AG08395 (cell line): ENCODE measurements at regions not wholly inside any gene's neighbourhood (a gene's known extent, or its start where the extent isn't known, plus 50 kb on each side); places are given as distances from the start of the nearest gene placed in this dataset.
"Not testable (repeated sequence)": the region's sequence is repeated elsewhere in the genome, so short reads cannot be mapped to it uniquely, and the experiment has no call there.

Experiments
- DNase-seq: peaks from one replicate; pipeline ENCODE4 v3.0.0; 2012; ENCODE audit warnings: mixed read lengths, low spot score

DNA sequence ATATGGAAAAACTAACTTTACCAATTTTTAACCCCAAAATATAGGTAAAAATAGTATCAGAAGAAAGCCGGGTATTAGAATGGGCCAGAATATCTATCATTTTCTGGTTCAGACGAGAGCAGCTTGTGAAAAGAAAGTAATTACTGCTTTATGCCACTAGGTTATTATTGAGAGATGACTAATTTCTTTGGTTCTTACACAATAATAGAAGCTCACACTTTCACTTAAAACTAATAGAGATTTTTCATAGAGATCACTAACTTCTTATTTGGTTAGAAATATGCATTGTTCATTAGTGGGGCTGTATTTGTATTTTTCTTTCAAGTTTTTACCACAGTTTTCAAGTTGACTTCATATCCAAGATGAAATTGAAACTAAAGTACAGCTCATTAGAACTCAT lies 1241.2 kb upstream of the FLRT2 start:
- DNase-seq = no peak

DNA sequence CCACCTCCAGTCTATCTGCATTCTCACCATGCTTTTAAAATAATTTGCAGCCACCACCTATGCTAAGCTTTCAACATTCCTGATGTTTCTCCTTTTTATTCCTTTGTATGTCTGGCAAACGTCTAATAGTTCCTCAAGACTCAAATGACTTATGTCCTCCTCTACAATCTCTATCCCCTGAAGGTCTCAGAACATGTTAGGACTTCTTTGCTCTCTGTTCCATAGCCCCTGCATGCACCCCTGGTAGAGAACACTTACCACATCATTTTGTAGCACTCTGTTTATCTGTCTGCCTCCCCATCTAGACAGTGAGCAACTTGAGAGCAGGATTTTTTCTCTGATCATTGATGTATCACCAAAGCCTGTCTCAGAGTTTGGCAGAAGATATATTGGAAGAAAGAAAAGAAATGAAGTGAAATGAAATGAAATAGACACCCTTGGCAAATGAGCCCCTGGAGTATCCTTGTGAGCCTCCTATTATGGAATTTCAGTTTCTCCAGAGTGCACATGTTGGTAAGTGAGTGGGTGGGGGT lies 1231.2 kb upstream of the FLRT2 start:
- no peak for DNase-seq

DNA sequence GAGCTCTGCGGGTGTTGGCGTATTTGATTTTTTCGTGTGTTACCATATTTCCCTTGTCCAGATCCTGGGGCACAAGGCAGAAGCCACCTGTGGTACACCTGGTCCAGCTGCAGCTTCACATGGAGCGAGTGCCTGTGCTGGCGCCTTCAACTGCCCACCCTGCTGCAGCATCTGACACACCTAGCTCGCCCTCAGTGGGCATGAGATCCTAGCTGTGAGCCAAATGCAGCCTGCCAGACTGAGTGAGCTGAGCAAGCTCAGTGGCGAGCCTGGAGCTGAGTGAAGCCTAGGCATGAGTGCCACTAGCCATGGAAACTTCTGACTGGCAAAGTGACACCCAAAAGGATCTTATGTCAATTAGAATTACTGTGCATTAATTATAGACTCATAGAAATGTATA lies 1226.8 kb upstream of the FLRT2 start:
- DNase-seq = no peak

DNA sequence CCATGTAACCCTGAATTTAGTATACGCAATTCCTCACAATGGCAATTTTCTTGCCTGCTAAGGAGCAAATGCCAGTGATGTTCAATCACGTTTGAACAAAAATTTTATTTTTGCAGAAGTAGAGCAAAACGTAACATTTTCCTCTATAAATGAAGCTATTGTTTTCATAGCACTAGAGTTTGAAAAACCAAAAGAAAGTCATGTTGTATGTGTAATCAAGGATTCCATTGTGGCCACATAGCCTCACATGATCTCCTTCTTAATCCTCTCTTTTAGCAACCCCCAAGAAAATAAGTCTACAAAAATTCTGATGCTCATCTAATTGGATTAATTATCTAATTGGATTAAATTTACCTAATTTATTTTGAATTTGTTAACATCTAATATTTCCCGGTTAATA lies 1217.4 kb upstream of the FLRT2 start:
- DNase-seq = no peak

DNA sequence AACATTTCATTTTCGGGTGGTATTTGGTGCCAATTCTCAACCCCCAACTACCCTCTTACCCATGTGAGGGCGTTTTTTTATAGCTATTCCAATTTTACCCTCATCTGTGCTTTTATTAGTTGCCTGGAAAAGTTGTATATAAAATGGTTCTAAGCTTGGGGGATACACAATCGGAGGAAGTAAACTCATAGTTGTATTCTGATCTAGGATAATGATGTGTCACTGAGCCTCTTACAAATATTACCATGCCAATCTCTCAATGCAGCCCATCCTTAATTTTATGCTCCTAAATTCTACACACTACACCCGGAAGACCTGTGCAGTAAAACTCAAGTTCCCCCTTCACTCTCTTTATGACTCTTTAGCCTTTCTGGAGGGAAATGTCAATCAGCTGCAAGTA lies 1206.5 kb upstream of the FLRT2 start:
- no peak for DNase-seq

DNA sequence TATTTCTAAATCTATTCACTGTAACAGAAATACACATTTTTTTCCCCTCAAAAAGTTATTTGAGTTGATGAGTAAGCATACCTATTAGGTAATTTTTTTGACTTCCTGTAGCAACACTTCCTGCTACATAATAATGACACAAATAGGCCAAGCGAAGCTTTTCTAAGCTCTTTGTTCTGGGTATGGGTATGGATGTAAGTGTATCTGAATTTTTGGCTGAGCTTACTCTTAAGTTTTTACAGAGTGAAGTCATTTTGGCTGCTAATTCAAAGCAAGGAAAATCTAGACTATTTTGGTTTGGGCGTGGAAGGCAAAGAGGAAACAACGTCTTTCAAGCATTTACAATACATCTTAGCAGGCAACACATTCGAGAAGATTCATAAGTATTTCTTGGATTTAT lies 1206.0 kb upstream of the FLRT2 start:
- no peak for DNase-seq

DNA sequence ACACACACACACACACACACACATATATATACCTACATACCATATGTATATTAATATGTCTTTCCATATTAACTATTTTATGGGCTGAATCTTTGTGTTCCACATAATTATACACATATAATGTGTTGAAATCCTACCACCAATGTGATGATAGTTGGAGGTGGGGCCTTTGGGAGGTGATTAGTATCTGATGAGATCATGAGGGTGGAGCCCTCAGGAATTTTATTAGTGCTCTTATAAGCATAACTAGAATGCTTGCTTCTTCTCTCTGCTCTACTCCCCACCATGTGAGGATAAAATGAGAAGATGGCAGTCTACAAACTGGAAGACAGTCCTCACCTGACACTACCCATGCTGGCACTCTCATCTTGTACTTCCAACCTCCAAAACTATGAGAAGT lies 1193.5 kb upstream of the FLRT2 start:
- no peak for DNase-seq

DNA sequence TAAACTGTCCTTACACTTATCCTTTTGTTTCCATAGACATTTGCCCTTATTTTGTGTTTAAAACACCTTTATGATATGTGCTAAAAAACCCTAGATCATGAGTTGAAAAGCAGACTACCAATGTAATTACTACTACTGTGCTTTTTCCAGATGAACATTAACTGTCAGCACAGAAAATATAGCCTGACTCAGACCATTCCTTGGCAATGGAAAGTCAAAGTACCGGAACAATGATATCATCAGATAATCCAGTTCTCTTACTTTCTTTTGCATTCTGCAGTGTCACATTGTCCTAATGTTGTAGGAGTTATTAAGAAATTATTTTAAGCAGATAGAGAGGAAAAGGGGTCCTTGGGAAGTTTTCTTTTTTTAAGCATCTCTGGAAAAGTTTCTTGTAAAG lies 1189.0 kb upstream of the FLRT2 start:
- peak; percentile 12 for DNase-seq

DNA sequence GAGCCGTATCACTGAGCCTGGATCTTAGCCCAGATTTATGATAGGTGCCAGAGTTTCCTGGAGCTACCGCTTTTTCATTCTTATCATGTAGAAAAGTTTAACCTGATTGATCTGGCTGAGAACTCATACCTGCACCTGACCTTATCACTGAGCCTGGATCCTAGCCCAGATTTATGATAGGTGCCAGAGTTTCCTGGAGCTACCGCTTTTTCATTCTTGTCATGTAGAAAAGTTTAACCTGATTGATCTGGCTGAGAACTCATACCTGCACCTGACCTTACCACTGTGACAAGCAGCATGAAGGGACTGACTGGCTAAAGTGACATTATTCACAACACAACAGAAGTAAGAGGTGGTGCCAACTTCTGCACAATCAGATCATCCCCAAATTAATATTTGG lies 1188.1 kb upstream of the FLRT2 start:
- not testable (repeated sequence) for DNase-seq

DNA sequence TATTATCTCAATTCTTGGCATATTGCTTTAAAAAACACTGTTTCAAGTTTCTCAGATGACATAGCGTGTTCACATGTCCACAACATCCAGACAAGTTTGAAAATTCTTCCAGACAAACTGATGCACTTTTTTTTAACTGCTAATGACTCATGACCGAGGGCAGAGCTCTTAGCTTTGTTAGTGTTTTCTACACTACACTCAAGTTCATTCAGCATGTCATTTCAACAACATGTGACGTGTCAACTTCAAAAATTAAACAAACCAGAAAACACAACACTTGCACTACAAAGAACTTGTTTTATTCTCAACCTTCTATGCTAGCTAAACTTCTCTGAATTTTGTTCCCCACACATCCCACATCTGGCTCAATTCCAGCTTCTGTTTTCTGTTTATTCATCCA lies 1186.3 kb upstream of the FLRT2 start:
- peak; percentile 2 for DNase-seq

DNA sequence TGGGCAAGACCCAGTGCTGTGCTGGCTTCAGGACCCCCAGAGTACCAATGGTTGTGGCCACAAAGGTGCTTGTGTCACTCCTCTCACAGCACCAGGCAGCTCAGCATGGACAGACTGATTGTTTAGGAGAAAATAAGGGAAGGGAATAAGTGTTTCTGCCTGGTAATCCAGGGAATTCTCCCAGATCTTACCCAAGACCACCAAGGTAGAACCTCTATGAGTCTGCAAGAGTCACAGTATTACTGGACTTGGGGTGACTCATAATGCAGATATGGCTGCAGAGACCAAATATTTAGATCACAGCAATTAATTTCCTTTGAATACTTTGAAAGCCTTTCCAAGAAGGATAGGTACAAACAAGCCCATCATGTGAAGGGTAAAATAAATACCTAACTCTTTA lies 1178.3 kb upstream of the FLRT2 start:
- no peak for DNase-seq

DNA sequence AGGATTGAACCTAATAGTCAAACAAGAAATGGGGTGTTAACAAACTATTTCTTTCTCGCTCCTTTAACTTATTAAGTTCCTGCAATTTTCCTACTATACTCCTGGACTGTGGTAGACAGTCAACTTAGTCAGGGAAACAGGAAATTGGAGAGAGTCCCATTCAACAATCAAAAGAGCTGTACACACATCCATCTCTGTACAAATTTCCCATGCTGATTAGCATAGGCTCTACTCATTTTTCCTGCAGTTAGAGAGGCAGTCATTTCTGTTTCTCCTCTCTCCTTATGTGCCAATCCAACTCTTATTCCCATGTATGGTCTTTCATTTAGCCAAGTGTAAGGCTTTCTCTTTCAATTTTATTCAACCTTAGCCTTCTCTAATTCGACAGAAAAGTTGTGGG lies 1168.5 kb upstream of the FLRT2 start:
- DNase-seq = no peak

DNA sequence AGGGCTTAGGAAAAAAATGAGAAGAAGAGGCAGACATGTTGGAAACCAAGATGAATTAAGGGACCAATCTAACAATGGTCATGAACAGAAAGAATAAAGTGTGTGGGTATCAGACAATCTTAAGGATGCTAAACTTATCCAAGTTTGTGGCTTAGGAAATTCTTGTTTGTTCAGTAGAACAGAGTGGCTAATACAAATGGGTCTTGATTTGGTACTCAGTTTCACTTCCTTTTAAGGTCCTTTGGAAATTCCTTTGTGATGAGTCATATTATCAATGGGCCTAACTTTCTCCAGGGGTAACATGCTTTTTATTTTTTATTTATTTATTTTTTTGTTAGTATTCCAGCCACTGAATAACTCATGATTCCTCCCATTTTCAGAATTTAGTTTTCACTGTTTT lies 1154.7 kb upstream of the FLRT2 start:
- no peak for DNase-seq

DNA sequence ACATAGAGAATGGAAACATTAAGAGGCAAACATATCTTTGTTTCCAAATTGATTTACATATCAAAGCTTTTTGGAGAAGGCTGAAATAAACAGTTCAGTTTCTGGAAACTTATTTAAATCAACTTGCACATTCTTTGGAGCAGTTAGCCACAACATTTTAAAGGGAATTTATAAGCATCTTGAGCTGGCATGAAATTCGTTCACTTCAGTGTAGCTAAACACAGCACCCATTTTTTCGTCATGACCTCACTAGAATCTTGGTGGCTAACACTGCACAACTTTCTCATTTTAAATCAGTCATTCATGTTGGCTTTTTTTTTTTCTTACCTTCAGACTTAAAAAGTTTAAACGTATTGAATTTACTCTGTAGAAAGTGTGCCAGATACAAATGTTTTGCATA lies 1139.9 kb upstream of the FLRT2 start:
- DNase-seq = no peak

DNA sequence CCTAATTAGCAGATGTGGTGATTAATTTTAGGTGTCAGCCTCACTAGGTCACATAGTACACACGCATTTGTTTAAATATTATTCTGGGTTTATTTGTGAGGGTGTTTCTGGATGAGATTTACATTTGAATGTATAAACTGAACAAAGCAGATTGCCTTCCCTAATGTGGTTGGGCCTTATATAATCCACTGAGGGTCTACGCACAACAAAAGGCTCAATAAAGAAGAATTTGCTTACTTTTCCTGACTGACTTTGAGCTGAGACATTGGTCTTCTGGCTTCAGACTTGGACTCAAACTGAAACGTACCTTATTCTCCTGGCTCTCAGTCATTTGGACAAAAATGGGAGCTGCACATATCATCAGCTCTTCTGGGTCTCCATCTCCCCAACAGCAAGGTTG lies 1132.3 kb upstream of the FLRT2 start:
- DNase-seq = no peak

DNA sequence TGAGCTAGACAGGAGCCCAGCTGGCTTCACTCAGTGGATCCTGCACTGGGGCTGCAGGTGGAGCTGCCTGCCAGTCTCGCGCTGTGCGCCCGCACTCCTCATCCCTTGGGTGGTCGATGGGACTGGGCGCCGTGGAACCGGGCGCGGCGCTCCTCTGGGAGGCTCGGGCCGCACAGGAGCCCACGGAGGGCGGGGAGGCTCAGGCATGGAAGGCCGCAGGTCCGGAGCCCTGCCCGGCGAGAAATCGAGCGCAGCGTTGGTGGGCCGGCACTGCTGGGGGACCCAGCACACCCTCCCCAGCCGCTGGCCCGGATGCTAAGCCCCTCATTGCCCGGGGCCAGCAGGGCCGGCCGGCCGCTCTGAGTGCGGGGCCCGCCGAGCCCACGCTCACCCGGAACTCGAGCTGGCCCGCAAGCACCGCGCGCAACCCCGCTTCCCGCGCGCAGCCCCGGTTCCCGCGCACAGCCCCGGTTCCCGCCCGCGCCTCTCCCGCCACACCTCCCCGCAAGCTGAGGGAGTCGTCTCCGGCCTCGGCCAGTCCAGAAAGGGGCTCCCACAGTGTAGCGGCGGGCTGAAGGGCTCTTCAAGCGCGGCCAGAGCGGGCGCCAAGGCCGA lies 1130.5 kb upstream of the FLRT2 start:
- no peak for DNase-seq

DNA sequence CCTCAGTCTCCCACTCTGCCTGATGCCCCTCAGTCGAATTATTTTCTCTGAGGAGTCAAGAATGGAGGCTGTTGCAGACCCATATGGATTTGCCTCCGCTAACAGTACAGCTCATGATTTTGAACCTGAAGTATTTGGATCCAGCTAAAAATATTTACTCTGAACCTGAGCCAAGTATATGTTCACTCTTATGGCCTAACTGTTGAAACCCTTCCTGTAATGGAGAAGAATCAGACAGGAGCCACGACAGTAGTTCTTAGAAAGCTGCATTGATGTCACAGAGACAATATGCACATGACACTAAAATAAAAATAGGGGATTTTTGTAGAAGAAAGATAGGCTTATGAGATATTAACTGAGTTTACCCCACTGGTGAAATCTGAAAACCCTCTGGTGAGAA lies 1128.3 kb upstream of the FLRT2 start:
- DNase-seq = no peak

DNA sequence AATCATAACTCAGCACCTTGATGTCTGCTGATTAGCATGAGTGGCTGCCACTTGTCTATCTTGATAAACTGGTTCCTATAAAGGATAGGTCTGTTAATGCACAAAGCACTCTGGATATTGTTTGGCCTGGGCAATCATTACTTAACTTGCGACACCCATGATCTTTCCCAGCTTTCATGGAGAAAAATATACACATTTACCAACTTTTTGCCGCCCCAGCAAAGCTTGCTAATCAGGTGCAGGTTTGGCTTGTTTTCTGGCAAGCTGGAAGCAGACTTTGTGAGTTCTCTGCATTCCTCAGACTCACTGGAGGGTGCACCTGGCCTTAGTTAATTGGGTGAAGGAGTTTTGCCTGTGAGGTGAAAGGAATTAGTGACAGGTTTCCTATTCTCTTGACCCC lies 1126.4 kb upstream of the FLRT2 start:
- DNase-seq = no peak

DNA sequence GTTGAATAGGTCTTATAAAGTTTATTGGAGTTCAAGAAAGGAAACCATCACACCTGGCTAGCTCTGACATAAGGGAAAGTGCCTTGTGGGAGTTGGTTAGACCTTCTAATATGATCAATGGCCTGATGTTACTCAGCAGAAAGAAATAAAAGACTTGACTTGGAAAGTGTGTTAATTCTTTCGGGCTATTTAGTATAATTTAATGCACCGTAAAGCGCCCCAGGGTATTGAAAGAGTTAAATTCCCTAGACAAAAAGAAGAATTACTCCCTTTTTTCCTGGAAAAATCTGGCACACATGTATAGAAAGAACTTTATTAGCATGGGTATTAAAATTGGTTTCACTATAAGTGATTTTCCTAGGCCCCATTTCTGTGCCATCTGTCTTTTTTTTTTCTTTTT lies 1125.7 kb upstream of the FLRT2 start:
- no peak for DNase-seq

DNA sequence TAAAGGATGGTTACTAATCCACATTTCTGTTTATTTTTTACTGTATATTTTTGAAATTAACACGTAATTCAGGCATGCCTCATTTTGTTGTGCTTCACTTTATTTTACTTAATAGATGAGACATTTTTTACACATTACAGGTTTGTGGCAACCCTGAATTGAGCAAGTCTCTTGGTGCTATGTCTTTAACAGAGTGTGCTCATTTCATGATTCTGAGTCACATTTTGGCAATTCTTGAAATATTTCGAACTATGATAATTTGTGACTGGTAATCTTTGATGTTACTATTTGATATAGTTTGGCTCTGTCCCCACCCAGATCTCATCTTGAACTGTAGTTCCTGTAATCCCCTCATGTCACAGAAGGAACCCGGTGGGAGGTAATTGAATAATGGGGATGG lies 1120.5 kb upstream of the FLRT2 start:
- no peak for DNase-seq

DNA sequence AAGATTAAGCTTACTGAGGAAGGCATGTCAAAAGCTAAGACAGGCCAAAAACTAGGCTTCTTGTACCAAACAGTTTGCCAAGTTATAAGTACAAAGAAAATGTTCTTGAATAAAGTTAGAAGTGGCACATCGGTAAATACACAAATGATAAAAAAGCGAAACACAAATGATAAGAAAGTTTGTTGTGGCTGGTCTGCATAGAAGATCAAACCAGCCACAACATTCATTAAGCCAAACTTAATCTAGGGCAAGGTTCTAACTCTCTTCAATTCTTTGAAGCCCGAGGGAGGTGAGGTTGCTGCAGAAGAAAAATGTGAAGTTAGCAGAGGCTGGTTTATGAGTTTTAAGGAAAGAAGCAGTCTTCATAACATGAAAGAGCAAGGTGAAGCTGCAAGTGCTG lies 1119.6 kb upstream of the FLRT2 start:
- DNase-seq = no peak

DNA sequence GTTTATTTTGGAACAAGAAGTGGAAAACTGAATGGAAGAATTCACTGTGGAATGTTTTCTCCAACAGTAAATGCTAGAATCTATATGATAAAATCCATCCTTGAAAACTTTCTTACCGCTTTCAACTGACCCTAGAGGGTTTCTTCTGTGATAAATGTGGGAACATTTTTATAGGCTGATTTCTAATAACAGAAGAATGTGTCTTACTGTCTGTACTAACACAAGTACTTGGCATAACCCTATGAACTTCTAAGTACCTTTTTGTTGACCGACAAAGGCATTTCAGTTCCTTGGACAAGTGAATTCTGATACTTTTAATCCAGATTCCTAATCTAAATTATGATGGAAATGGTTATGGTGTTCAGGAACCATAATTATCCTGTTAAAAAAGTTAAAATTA lies 1109.7 kb upstream of the FLRT2 start:
- DNase-seq = no peak

DNA sequence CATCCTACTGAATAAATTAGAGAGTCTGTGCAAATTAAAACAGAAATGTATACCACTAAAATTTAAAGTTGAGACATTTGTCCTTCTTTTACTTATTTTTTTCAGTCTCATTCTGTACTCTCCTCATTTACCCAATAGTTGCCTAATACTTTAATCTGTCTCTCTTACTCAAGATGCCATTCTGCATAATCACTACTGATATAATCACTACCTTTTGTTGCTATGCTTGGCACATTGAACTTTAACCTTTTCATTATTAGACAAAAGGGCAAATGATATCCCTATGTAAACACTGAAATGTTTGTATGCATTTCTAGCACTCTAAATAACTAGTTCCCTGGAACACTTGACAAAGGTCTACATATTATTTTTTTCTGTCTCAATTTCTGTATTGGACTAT lies 1108.3 kb upstream of the FLRT2 start:
- no peak for DNase-seq

DNA sequence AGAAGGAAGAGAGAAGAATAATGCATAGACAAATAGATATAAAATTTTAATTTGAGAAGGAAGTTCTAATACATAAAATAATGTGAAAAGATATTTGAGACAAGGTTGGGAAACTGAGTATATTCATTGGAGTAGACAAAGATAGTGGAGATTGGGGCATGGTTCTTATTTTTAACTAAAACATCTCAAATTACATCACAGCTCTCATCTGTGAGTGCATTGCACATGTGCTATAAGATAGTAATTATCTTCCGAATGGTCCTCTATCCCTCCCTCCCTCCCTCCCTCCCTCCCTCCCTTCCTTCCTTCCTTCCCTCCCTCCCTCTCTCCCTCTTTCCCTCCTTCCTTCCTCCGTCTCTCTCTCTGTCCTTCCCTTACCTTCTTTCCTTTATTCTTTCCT lies 1104.0 kb upstream of the FLRT2 start:
- no peak for DNase-seq

DNA sequence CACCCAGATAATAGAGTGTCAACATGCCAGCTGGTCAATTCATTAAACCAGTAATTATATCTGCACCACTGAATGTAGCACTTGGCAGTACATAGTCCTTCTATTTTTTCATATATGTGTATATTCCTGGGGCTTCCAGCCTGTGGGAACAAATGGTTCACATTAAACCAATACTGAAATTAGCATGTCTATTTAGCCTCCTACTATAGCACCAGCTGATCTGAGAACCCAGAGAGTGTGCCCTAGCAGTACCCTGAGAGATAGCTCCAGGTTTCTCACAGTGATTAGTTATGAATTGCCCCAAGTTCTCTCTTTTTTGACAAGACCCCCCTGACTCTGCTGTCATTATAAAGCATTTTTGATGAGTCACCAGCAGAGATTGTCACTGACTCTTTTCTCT lies 1097.3 kb upstream of the FLRT2 start:
- DNase-seq = no peak
